GM18909 (cell line): ENCODE measurements at regions not wholly inside any gene's neighbourhood (a gene's known extent, or its start where the extent isn't known, plus 50 kb on each side); places are given as distances from the start of the nearest gene placed in this dataset.
"Not testable (repeated sequence)": the region's sequence is repeated elsewhere in the genome, so short reads cannot be mapped to it uniquely, and the experiment has no call there.

Experiments
- ATAC-seq: cut with Tn5 transposase; IDR thresholded peaks from one replicate; pipeline ENCODE4 v1.9.1; 2021; ENCODE audit warnings: mild to moderate bottlenecking; ENCODE audit not compliant: unreplicated experiment, poor library complexity

DNA sequence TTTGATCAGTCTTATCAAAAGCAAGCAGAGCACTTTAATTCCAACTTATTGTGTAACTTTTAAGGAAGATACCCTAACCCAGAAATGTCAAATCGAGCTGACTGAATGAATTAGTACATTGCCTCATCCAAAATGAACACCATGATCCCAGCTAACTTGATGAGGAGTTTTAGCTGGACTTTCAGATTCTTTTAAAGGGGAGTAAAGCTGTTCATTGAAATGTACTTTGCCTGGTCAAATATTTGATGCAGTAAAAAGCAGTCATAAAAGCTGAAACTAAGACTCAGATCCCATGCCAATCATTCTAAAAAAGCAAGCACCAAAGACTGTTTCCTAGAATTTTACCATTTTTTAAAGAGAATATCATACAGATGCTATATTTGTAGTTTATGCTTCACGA lies 114.1 kb downstream of the FSCB start:
- ATAC-seq, result no peak

DNA sequence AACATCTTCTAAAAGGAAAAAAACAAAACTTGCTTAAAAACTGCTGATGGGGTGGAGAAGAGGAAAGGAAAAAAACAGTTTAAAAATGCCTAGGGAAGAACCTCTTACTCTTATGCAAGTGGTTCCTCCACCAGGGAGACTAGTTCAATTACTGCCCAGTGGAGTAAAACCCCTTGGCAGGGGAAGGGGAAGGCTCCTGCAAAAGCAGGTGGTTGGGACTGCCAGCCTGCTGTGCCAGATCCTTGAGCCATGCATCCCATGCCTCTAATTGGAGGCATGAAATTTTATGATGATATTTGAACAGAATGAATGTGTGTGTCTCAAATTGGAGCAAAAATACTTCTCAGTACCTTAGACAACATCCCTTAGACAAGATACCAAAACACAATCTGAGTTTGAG lies 118.8 kb downstream of the FSCB start:
- ATAC-seq, result no peak

DNA sequence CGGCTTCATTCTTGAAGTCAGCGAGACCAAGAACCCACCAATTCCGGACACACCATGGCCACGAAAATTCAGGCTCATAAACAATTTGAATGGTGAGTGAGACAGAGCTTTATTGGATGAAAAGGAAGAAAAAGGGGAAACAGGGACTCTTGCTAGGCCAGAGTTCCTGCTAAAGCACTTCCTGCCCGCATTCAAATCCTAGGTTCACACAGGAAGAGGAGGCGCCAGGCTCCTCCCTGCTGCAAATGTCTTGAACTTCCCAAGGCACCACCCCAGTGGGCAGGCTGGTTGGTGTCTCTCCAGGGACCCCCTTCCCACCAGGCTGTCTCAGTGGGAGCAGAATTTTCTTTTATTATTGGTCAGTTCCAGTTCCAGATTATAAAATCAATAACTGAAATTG lies 121.2 kb downstream of the FSCB start:
- ATAC-seq, result no peak

DNA sequence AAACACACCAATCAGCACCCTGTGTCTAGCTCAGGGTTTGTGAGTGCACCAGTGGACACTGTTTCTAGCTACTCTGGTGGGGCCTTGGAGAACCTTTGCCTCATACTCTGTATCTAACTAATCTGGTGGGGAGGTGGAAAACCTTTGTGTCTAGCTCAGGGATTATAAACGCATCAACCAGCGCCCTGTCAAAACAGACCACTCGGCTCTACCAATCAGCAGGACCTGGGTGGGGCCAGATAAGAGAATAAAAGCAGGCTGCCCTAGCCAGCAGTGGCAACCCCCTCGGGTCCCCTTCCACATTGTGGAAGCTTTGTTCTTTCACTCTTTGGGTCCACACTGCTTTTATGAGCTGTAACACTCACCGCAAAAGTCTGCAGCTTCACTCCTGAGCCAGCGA lies 121.8 kb downstream of the FSCB start:
- ATAC-seq, result not testable (repeated sequence)

DNA sequence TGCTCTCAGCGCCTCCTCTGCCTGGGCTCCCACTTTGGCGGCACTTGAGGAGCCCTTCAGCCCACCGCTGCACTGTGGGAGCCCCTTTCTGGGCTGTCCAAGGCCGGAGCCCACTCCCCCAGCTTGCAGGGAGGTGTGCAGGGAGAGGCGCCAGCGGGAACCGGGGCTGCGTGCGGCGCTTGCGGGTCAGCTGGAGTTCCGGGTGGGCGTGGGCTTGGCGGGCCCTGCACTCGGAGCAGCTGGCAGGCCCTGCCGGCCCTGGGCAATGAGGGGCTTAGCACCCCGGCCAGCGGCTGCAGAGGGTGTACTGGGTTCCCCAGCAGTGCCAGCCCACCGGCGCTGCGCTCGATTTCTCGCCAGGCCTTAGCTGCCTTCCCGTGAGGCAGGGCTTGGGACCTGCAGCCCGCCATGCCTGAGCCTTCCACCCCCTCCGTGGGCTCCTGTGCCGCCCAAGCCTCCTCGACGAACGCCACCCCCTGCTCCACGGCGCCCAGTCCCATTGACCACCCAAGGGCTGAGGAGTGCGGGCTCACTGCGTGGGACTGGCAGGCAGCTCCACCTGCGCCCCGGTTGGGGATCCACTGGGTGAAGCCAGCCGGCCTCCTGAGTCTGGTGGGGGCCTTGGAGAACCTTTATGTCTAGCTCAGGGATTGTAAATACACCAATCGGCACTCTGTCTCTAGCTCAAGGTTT lies 122.3 kb downstream of the FSCB start:
- not testable (repeated sequence) for ATAC-seq

DNA sequence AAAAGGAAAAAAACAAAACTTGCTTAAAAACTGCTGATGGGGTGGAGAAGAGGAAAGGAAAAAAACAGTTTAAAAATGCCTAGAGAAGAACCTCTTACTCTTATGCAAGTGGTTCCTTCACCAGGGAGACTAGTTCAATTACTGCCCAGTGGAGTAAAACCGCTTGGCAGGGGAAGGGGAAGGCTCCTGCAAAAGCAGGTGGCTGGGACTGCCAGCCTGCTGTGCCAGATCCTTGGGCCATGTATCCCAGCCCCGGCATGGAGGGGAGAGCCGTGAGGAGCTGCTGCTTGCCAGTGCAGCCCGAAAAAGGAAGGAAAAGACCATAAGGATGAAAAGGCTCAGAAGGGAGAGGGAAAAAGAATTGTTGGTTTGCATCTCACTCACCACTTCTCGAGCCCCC lies 123.0 kb downstream of the FSCB start:
- no peak for ATAC-seq

DNA sequence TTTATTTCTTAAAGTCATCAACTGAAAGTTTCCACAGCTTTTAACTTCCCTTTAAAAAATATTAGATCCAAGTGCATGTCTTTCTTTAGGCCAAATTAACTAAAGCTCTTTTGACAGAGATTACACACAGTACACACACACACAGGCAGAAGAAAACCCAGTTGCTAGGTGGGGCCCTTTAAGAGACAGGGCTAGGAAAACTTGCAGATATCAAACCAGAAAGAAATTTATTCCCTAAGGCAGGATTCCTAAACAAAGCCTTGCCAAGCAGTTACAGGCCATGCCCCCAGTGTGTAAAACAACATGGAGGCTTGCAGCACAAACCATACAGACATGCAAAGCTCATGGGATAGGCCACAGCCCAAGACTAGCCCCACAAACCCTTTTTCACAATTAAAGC lies 123.4 kb downstream of the FSCB start:
- no peak for ATAC-seq

DNA sequence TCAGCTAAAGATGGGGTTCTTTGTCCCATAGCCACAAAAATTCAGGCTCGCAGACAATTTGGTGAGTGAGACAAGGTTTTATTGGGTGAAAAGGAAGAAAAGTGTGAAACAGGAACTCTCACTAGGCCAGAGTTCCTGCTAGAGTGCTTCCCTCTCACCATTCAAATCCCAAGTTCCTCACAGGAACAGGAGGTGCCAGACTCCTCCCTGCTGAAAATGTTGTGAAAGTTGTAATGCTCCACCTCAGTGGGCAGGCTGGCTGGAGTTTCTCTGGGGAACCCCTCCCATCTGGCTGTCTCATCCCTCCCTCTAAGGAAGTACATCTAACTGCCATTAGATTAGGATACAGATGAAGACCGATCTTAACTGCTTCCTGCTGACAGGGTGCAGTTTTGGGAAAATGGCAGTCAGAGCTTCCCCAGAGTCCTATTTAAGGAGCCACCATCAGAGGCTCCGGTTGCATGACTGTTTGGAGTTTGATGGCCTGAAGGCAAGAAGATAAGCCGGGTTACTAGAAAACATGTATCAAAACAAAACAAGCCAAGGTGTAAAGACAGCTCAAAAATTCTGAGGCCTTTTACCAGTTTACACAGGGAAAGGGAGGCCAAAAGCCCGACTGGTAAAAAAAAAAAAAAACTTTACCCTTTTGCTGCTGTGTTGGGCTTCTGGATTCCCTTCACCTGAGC lies 127.6 kb downstream of the FSCB start:
- no peak for ATAC-seq

DNA sequence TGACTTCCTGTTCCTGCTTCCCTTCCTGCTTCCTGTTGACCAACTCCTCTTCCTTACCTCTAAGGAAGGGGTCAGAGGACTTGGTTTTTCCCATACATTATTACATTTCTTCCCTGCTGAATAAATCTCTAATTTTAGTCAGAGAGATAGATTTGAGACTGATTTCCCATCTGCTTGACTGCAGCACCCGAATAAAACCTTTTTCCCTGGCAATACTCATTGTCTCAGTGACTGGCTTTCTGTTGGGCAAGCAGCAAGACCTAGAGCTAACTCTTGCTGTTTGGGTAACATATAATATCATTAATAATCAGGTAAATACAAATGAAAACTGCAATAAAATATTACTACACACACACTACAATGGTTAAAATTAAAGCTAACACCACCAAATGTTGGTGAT lies 132.2 kb downstream of the FSCB start:
- no peak for ATAC-seq

DNA sequence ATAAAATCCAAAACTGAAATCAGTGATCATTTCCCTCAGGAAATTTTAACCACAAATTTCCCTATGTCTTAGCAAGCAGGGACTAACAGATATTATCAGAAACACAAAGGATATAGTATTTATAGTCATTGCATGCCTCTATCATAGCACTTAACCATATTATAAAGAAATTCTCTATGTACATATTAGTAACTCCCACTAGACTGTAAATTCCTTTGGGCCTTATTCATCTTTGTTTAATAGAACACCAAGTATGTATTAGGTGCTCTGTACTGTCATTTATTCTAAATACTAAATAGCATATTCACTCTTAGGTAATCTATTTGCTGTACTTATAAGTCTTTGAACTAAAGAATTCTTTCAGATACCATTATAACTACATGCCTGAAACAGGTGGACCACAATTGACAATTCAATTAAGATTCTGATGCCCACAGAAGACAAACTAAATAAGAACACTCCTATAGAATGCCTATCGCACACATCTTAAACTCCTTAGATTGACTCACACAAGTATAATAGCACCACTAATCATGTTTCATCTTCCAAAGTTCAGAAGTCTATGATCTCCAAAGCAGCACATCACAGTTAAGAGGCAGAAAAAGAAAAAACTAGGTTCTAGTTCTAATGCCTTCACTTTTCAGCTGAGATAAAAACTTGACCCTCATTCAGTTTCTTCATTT lies 134.1 kb downstream of the FSCB start:
- ATAC-seq, result no peak

DNA sequence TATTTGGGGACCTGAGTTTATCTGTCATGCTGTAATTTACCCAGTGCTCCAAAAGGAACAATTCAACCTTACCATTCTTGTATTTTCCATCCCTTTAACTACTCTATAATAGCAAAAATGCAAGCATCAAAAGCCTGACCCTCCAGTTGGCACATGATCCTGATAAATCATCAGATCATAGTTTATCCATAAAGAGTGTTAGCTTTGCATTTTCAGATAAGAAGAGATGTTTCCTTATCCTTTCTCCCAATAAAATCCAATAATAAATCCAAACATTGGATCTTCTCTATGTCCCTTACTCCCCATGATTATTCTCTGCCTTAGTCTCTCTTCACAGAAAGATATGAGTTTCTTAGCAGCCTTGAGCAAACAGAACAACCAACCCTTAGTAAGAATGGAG lies 134.9 kb downstream of the FSCB start:
- ATAC-seq, result no peak

DNA sequence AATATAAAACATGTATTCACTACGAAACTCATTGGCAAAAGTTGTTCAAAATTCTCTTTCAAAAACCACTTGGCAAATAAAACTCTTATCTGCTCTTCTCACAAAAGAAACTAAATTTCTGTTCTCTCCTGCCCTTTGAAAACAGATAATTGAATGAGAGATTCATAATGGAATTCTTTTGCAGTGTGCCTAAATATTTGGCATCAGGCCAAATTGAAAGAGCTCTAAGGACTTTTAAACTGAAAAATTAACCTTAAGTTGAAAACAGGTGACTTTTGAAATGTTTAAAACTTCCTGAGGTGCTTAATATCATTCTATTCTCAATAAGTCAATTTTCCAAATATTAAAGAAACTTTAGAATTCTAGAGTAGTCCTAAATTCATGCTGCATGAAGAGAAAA lies 136.4 kb downstream of the FSCB start:
- no peak for ATAC-seq

DNA sequence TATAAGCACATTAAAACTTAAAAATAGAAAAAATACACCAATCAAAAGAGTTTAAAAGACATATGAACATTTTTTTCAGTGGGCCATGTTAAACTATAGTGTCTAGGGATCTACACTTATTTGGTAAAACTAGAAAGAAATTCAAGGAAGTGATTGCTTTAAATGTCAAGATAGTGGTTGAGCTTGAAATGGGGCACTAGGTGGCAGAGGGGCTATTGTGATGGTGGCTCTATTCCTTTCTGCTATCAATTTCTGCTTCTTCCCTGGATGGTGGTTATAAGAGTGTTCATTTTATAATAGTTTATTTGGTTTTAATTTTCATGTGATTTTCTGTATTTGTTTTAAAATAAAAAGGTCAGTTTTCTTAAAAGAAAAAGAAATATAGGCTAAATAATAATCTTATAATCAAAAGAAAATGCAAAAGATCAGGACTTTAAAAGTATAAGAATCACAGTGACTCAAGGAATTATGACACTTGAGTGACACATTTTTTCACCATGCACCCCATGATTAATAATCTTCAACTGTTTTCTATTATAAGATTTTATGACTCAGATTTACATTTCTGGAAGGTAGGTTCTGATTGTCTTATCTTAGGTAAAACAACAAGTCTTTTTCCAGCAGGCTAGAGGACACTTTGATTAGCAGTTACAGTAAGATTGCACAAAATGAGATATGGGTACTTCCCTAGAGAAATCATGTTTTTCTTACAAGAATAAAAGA lies 137.5 kb downstream of the FSCB start:
- ATAC-seq, result no peak

DNA sequence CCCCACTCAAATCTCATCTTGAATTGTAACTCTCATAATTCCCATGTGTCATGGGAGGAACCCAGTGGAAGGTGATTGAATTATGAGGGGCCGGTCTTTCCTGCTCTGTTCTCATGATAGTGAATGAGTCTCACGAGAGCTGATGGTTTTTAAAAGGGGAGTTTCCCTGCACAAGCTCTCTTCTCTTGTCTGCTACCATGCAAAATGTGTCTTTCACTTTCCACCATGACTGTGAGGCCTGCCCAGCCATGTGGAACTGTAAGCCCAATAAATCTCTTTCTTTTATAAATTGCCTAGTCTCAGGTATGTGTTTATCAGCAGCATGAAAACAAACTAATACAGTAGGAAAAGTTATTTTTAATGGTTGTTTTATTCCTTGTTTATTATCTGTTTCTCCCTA lies 146.0 kb downstream of the FSCB start:
- no peak for ATAC-seq

DNA sequence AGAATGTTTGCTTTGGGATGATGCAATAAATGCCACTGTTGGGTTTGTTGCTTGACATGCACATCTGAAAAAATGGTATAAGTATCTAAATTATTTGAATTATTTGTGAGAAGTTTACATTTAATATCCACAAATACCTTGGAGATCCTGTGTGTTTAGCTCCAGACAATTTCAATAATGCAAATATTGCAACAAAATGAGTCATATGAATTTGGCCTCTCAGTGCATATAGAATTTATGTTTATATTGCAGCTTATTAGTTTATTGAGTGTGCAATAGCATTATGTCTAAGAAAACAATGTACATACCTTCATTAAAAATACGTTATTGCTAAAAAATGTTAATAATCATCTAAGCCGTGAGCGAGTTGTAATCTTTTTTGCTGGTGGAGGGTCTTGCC lies 153.3 kb downstream of the FSCB start:
- no peak for ATAC-seq

DNA sequence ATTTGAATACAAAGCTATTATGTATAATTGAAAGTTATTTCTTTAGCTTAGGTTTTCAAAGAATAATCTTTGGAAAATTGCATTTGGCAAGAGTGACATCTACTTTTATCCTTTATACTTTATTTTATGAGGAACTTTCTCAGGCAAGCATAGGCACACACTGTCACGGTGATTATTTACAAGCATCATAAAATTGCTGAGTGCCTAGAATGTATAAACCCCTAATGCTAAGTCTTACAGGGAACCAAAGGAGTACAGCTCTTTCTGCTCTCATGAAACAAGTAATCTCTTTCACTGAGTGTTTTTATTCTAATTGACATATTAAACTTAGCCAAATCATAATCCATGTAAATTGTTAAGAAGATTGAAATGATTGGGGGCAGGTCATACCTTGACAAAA lies 154.9 kb downstream of the FSCB start:
- ATAC-seq, result no peak

DNA sequence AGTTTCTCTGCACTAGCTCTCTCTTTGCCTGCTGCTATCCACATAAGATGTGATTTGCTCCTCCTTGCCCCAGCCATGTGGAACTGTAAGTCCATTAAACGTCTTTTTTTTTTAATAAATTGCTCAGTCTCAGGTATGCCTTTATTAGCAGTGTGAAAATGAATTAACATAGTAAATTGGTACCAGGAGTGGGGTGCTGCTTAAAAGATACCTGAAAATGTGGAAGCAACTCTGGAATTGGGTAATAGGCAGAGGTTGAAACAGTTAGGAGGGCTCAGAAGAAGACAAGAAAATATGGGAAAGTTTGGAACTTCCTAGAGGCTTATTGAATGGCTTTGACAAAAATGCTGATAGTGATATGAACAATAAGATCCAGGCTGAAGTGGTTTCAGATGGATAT lies 159.8 kb downstream of the FSCB start:
- no peak for ATAC-seq

DNA sequence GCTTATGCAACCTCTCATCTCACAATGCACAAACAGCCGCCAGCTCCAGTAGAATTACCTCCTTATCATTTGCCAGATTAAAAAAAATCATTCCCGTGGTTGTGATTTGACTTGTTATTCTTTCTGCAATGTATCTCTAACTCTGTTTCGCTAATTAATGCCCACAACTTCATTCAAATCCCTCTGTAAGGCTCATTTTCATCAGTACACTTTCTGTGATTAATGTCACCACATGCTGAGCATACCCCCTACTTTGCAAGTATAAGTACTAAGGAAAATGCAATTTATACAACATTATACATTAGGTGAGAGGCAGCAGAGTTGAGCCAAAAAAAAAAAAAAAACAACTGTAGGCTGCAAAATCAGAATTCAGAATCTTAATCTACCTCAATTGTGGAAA lies 166.0 kb downstream of the FSCB start:
- no peak for ATAC-seq

DNA sequence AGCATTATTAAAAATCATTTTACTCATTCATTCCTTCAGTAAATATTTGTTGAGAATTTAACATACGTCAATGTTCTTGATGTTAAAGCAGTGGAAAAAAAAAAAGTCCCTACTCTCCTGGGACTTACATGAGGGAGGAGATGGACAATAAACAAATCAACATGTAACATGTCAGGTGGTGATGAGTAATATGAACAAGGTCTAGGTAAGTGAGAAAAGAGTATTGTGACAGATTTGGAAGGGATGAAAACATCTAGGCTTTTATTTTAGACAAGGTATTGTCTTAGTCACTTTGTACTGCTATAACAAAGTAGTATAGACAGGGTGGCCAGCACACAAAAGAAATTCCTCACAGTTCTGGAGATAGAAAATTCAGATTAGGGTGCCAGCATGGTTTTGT lies 167.2 kb downstream of the FSCB start:
- ATAC-seq, result no peak

DNA sequence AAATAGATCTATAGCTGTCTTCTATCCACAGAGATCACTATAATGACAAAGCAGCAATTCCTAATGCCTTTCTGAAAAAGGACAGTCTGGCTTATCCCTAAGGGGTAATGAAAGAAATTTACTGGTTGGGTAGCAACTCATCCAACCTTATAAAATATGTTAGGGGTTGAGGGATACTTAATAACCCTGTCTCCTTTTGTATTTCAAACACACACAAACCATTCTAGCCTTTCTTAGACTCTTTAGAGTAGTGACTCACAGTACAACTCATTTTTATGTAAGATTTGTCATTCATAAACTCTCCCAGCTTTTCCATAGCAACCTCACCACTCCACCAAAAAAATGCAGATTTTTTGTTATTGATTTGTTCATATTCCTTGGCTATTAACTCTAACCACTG lies 167.9 kb downstream of the FSCB start:
- ATAC-seq, result no peak

DNA sequence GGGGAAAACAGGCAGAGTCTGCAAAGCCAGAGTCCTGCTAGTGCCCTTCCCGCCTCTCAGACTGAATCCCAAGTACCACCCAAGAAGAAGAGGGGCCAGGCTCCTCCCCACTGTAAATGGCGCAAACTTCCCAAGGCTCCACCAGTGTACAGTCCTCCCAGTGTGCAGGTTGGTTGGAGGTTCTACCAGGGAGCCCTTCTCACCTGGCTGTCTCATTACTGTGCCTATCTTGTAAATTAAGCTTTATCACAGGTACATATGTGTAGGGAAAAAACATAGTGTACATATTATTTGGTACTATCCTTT lies 189.7 kb downstream of the FSCB start:
- ATAC-seq, result no peak
